ENCODE measurements at regions not wholly inside any gene's neighbourhood (a gene's known extent, or its start where the extent isn't known, plus 50 kb on each side); places are given as distances from the start of the nearest gene placed in this dataset.

GRCh38 chr10:130751851-130752250 lies 559.7 kb downstream of the TCERG1L start:
- TF ChIP-seq, protein P1, sequence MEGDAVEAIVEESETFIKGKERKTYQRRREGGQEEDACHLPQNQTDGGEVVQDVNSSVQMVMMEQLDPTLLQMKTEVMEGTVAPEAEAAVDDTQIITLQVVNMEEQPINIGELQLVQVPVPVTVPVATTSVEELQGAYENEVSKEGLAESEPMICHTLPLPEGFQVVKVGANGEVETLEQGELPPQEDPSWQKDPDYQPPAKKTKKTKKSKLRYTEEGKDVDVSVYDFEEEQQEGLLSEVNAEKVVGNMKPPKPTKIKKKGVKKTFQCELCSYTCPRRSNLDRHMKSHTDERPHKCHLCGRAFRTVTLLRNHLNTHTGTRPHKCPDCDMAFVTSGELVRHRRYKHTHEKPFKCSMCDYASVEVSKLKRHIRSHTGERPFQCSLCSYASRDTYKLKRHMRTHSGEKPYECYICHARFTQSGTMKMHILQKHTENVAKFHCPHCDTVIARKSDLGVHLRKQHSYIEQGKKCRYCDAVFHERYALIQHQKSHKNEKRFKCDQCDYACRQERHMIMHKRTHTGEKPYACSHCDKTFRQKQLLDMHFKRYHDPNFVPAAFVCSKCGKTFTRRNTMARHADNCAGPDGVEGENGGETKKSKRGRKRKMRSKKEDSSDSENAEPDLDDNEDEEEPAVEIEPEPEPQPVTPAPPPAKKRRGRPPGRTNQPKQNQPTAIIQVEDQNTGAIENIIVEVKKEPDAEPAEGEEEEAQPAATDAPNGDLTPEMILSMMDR (conservative IDR thresholded peaks at IDR 0.05 in 1 of 2, IDR thresholded peaks at IDR 0.05 in 1 of 2; ENCODE audit: extremely low read depth in 1 of 2, insufficient read depth in 1 of 2, low read depth in 1 of 2, low read length in 2 of 2), result no peak
- TF ChIP-seq EZH2 (IDR thresholded peaks at IDR 0.05; ENCODE audit: borderline replicate concordance, low read length), result no peak
